ENCODE measurements at regions not wholly inside any gene's neighbourhood (a gene's known extent, or its start where the extent isn't known, plus 50 kb on each side); places are given as distances from the start of the nearest gene placed in this dataset.
"Not testable (repeated sequence)": the region's sequence is repeated elsewhere in the genome, so short reads cannot be mapped to it uniquely, and the experiment has no call there.

GRCh38 chr16:86713021-86713631, 134.8 kb downstream of the FOXL1 start:
- DNase-seq (ENCODE audit: low read depth in 2 of 2), result no peak

- no peak for DNase-seq (ENCODE audit: low read depth in 2 of 2)
These were observed 135.8 kb downstream of the FOXL1 start for GRCh38 chr16:86714166-86714565.

- DNase-seq (ENCODE audit: low read depth in 2 of 2), result no peak
These were observed 138.3 kb downstream of the FOXL1 start for GRCh38 chr16:86716649-86717048.

GRCh38 chr16:86718118-86718517, 139.8 kb downstream of the FOXL1 start:
- DNase-seq (ENCODE audit: low read depth in 2 of 2), result no peak

- DNase-seq (ENCODE audit: low read depth in 2 of 2), result no peak
These were observed 144.6 kb downstream of the FOXL1 start for GRCh38 chr16:86722970-86723369.

- DNase-seq (ENCODE audit: low read depth in 2 of 2), result no peak
These were observed 145.3 kb downstream of the FOXL1 start for GRCh38 chr16:86723689-86724088.

GRCh38 chr16:86725401-86725800, 147.1 kb downstream of the FOXL1 start:
- no peak for DNase-seq (ENCODE audit: low read depth in 2 of 2)

- no peak for DNase-seq (ENCODE audit: low read depth in 2 of 2)
These were observed 148.0 kb downstream of the FOXL1 start for GRCh38 chr16:86726340-86726739.

GRCh38 chr16:86727131-86727530, 148.8 kb downstream of the FOXL1 start:
- DNase-seq (ENCODE audit: low read depth in 2 of 2), result no peak

- no peak for DNase-seq (ENCODE audit: low read depth in 2 of 2)
These were observed 149.3 kb downstream of the FOXL1 start for GRCh38 chr16:86727632-86728031.

GRCh38 chr16:86729686-86730085, 151.3 kb downstream of the FOXL1 start:
- DNase-seq (ENCODE audit: low read depth in 2 of 2), result no peak

GRCh38 chr16:86730086-86730485, 151.7 kb downstream of the FOXL1 start:
- no peak for DNase-seq (ENCODE audit: low read depth in 2 of 2)

- no peak for DNase-seq (ENCODE audit: low read depth in 2 of 2)
These were observed 152.2 kb downstream of the FOXL1 start for GRCh38 chr16:86730597-86730996.

- DNase-seq (ENCODE audit: low read depth in 2 of 2), result no peak
These were observed 154.4 kb downstream of the FOXL1 start for GRCh38 chr16:86732621-86733295.

- DNase-seq (ENCODE audit: low read depth in 2 of 2), result no peak
These were observed 155.4 kb downstream of the FOXL1 start for GRCh38 chr16:86733546-86734254.

- DNase-seq (ENCODE audit: low read depth in 2 of 2), result no peak
These were observed 156.5 kb downstream of the FOXL1 start for GRCh38 chr16:86734543-86735460.

GRCh38 chr16:86735727-86736126, 157.4 kb downstream of the FOXL1 start:
- DNase-seq (ENCODE audit: low read depth in 2 of 2), result no peak

GRCh38 chr16:86736502-86736901, 158.2 kb downstream of the FOXL1 start:
- DNase-seq (ENCODE audit: low read depth in 2 of 2), result no peak

GRCh38 chr16:86737083-86737482, 158.7 kb downstream of the FOXL1 start:
- DNase-seq (ENCODE audit: low read depth in 2 of 2), result no peak

- not testable (repeated sequence) for DNase-seq (ENCODE audit: low read depth in 2 of 2)
These were observed 160.0 kb downstream of the FOXL1 start for GRCh38 chr16:86738322-86738721.

- DNase-seq (ENCODE audit: low read depth in 2 of 2), result no peak
These were observed 160.8 kb downstream of the FOXL1 start for GRCh38 chr16:86739178-86739577.

GRCh38 chr16:86739808-86740207, 161.5 kb downstream of the FOXL1 start:
- no peak for DNase-seq (ENCODE audit: low read depth in 2 of 2)
